ENCODE measurements at regions not wholly inside any gene's neighbourhood (a gene's known extent, or its start where the extent isn't known, plus 50 kb on each side); places are given as distances from the start of the nearest gene placed in this dataset.

GRCh38 chr20:57075181-57075580 lies 191.3 kb downstream of the BMP7 start:
- TF ChIP-seq CTCF (IDR thresholded peaks at IDR 0.05) (no peak), POLR2A (IDR thresholded peaks at IDR 0.05) (no peak)
